ENCODE measurements at regions not wholly inside any gene's neighbourhood (a gene's known extent, or its start where the extent isn't known, plus 50 kb on each side); places are given as distances from the start of the nearest gene placed in this dataset.

GRCh38 chrX:9335251-9335650 lies 129.6 kb upstream of the TBL1X start:
- Histone ChIP-seq H3K27me3 (no peaks in the 10 kb centered on the region), H3K4me3 (no peak overlapping the region), H3K9me3 (no peaks in the 10 kb centered on the region), H3K4me1 (peaks cover 6% of the 10 kb centered on the region), H3K36me3 (no peaks in the 10 kb centered on the region), H3K27ac (no peak overlapping the region)
- TF ChIP-seq EP300 (IDR thresholded peaks at IDR 0.05) (no peak), POLR2AphosphoS5 (IDR thresholded peaks at IDR 0.05) (no peak), POLR2A (IDR thresholded peaks at IDR 0.05) (no peak), CTCF (IDR thresholded peaks at IDR 0.05) (no peak)
- WGBS: 74% methylated on average over 6 of the region's 6 CpGs
- DNase-seq (ENCODE audit: low spot score in 2 of 2): no peak

- no peak overlapping the region for H3K4me3 ChIP-seq
- no peaks in the 10 kb centered on the region for H3K9me3 ChIP-seq
- no peak for TF ChIP-seq EP300 (IDR thresholded peaks at IDR 0.05)
- H3K4me1 ChIP-seq: peaks cover 18% of the 10 kb centered on the region
- WGBS: 84% methylated on average over 8 of the region's 8 CpGs
- no peak overlapping the region for H3K27ac ChIP-seq
- H3K27me3 ChIP-seq: no peaks in the 10 kb centered on the region
- no peaks in the 10 kb centered on the region for H3K36me3 ChIP-seq
- DNase-seq (ENCODE audit: low spot score in 2 of 2): no peak
These were observed 128.4 kb upstream of the TBL1X start for GRCh38 chrX:9336456-9336855.

DNA sequence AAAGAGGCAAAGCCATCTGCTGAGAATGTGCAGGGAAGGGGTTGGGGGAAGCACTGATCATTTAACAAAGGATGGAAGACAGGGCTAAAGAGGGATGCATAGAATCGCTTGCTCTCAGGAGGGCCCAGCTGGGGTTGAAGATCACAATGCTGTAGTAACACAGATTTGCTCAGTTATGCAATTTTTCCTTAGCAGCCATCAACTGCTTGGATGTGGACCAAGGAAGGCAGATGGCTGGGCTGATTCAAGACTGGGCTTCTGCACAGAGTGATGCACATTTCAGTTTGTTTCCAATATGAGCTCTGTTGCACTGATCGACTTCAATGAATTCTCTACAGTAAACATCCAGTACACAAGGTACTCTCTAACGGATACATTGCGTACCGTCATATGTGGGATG lies 127.8 kb upstream of the TBL1X start:
- no peaks in the 10 kb centered on the region for H3K9me3 ChIP-seq
- H3K27ac ChIP-seq: no peak overlapping the region
- H3K4me3 ChIP-seq: no peak overlapping the region
- TF ChIP-seq POLR2AphosphoS5 (IDR thresholded peaks at IDR 0.05): no peak
- no peak for TF ChIP-seq CTCF (IDR thresholded peaks at IDR 0.05)
- no peak for TF ChIP-seq EP300 (IDR thresholded peaks at IDR 0.05)
- TF ChIP-seq POLR2A (IDR thresholded peaks at IDR 0.05): no peak
- no peaks in the 10 kb centered on the region for H3K27me3 ChIP-seq
- no peaks in the 10 kb centered on the region for H3K36me3 ChIP-seq
- no peak for DNase-seq (ENCODE audit: low spot score in 2 of 2)
- peaks cover 23% of the 10 kb centered on the region for H3K4me1 ChIP-seq
- 77% methylated on average over 5 of the region's 5 CpGs for WGBS

GRCh38 chrX:9338986-9339385 lies 125.9 kb upstream of the TBL1X start:
- Histone ChIP-seq H3K4me3 (no peak overlapping the region), H3K27me3 (no peaks in the 10 kb centered on the region), H3K36me3 (no peaks in the 10 kb centered on the region), H3K9me3 (no peaks in the 10 kb centered on the region), H3K4me1 (peaks cover 28% of the 10 kb centered on the region), H3K27ac (no peak overlapping the region)
- no peak for TF ChIP-seq POLR2A (IDR thresholded peaks at IDR 0.05)
- no peak for TF ChIP-seq CTCF (IDR thresholded peaks at IDR 0.05)
- no peak for TF ChIP-seq POLR2AphosphoS5 (IDR thresholded peaks at IDR 0.05)
- WGBS: 83% methylated on average over 10 of the region's 10 CpGs
- DNase-seq (ENCODE audit: low spot score in 2 of 2): no peak

GRCh38 chrX:9339603-9340491 lies 125.0 kb upstream of the TBL1X start:
- 42% methylated on average over 11 of the region's 13 CpGs for WGBS
- Histone ChIP-seq H3K4me1 (peaks cover 28% of the 10 kb centered on the region), H3K9me3 (no peaks in the 10 kb centered on the region), H3K4me3 (no peak overlapping the region), H3K27ac (no peak overlapping the region), H3K27me3 (no peaks in the 10 kb centered on the region), H3K36me3 (no peaks in the 10 kb centered on the region)
- TF ChIP-seq EP300 (IDR thresholded peaks at IDR 0.05) (no peak), POLR2A (IDR thresholded peaks at IDR 0.05) (no peak), CTCF (IDR thresholded peaks at IDR 0.05) (no peak), POLR2AphosphoS5 (IDR thresholded peaks at IDR 0.05) (no peak)
- peak in 1 of 2 donors; percentile 66 for DNase-seq (ENCODE audit: low spot score in 2 of 2)

All from suprapubic skin (tissue), 4 donors.